NCI-H1694 treated with DMSO at 0.1 percent for 48 hours (cell line): ENCODE measurements at regions not wholly inside any gene's neighbourhood (a gene's known extent, or its start where the extent isn't known, plus 50 kb on each side); places are given as distances from the start of the nearest gene placed in this dataset.
"Not testable (repeated sequence)": the region's sequence is repeated elsewhere in the genome, so short reads cannot be mapped to it uniquely, and the experiment has no call there.

Experiments used
- DNase-seq: peaks from one replicate; lab custom pipeline; 2025; lab: John Stamatoyannopoulos, UW

DNA sequence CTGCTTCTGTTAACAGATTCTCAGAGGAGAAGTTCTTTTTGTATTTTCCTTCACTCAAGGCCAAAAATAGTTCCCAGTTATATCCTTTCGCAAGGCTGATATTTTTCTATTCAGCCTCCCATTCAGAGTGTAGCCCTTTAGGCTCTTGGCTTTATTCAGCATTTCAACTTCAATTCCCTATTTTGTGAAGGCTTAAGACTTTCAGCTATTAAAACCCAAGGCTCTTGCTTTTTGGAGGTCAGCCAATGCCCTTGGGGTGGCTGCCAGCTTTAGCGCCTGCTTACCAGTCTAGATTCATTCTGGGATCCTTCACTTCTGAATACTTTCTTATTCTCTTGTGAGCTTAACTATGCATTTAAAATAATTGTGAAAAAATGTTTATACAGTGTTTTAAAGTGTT is 57.3 kb upstream of the ADGRA3 start:
- DNase-seq: no peak

DNA sequence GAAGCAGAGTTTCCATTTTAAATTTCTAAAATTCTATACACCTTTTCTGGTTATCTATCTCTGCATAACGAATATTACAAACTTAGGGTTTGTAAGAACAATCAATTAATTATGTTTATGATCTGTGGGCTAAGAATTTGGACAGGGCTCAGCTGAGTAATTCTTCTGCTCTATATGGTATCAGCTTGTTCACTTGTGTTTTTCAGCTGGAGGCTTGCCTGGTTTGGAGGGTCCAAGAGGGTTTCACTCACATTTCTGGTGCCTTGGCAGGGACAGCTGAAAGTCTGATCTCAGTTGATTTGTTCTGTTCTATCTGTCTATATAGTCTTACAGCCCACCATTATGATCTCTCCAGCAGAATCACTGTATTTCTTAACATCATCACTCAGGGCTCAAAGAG is 57.8 kb upstream of the ADGRA3 start:
- DNase-seq: no peak

DNA sequence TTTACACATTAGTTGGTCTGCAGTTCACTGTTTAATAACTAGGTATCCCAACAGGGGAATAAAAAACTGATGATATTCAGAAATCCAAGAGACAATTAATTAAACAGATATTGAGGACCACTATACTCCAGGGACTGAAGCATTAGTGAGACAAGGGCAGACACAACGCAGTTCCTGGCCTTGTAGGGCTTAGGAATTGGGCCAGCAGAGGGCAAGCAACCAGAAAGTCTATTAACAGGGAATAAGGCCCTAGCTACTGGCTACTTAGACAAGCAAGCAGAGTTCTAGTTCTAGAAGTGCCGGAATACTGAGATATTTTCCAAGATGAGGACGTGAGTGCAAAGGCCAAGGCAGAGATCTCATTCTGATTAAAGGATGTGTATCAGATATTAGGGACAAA is 58.6 kb upstream of the ADGRA3 start:
- no peak for DNase-seq

DNA sequence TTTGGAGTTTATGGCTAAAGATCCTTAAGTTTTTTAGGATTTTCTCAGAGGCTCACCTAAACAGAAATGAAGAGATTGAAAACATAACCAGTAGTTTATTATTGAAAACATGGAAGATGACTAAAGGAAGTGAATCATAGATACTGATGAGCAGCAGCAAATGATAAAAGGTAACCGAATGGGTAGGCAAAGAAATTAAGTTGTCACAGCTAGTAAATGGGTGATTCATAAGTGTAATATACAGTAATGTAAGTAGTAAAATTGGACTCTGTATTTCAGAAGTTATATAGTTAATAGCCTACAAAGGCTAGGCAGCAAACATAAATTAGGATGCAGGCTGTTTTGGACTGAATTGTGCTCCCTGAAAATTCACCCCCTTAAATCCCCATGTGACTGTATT is 59.0 kb upstream of the ADGRA3 start:
- no peak for DNase-seq

DNA sequence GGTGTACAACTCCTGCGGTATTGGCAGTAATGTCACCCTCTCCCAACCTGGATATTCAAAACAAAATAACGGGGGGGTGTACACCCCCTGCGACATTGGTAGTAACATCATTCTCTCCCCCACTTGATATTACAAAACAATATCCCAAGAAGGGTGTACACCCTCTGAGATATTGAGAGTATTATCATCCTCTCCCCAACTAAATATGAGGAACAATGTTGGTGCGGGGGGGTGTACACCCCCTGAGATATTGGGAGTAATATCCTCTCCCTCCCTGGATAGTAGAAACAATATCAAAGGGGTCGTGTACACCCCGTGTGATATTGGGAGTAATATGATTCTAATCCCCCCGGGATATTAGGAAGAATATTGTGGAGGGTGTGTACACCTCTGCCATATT is 71.4 kb upstream of the ADGRA3 start:
- DNase-seq: no peak

DNA sequence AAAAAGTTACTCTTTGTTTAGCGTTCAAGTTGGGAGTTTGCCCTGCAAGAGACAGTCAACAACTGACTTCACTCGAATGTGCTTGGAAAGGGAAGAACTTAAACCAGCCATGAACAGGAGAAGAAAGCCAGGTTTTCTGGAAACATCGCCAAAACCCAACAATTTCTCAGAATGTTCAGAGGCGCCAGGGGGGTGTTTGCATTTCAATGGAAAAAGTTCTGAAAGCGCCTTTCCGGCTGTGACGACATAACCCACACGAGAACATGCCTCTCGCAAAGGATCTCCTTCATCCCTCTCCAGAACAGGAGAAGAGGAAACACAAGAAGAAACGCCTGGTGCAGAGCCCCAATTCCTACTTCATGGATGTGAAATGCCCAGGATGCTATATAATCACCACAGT is 78.1 kb upstream of the ADGRA3 start:
- DNase-seq: no peak

DNA sequence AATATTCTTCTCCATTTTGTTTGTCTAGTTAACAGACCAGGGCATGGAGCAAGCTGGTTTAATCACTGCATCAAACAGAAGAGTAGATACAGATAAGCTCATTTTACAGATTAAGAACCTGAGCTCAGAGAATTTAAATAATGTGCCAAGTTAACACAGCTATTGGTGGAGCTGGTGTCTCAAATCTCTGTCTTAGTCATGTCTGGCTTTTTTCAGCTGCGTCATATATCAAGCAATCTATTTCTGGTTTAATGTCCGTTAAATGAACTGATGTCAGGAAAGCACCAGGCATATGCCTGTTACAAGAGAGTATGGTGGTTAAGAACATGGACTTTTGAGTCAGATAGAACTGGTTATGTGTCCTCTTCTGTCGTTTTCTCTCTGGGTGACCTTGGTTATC is 79.8 kb upstream of the ADGRA3 start:
- DNase-seq: no peak

DNA sequence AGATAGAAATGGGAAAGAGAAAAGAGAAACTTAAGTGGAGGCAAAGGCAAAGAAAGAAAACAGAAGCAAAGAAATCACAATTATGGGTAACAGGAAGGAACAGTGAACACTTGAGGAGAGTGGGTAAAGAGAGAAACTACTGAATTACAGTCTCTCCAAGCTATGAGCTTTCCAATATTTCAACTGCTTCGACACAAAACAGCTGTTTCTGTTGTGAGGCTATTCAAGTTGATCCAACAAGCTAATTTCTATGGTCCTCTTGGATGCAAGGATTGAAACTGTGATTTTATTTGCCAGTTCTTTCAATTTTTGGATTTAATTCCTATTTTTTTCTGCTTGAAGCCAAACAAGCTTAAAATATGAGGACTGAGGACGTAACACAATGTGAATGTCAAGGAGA is 80.5 kb upstream of the ADGRA3 start:
- no peak for DNase-seq

DNA sequence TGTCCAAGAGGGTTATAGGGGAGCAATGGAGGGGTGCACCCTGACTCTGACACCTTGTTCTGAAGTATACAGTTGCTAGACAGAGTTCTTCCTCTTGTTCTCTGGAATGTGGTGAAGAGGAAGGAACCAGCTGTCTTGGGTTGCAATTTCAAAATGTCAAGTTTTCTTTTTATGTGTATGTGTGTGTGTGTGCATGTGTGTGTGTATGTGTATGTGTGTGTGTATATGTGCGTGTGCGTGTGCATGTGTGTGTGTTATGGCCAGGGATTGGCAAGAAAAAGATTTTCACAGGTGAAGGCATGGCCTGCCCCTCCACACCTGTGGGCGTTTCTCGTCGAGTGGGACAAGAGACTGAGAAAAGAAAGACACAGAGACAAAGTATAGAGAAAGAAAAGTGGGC is 81.6 kb upstream of the ADGRA3 start:
- no peak for DNase-seq

DNA sequence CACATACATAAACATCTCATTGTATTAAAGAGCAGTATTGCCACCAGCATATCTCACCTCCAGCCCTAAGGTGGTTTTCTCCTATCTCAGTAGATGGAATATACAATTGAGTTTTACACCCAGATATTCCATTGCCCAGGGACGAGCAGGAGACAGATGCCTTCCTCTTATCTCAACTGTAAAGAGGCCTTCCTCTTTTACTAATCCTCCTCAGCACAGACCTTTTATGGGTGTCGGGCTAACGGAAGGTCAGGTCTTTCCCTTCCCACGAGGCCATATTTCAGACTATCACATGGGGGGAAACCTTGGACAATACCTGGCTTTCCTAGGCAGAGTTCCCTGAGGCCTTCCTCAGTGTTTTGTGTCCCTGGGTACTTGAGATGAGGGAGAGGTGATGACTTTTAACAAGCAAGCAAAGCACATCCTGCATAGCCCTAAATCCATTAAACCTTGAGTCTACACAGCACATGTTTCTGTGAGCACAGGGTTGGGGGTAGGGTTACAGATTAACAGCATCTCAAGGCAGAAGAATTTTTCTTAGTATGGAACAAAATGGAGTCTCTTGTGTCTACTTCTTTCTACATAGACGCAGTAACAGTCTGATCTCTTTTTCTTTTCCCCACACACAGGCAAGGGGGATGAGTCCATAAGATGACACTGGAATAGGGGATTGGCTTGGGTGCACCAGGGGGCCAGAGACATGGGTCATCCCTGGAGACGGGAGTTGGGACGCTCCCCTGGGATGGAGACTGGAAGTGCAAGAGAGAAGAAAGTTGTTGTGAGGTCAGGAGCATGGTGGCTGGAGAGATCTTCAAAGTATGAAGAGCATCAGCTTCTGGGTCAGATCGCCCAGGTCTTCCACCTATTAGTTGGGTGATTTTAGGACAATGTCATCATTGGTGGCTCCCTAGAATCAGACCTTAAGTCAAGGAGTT is 82.5 kb upstream of the ADGRA3 start:
- not testable (repeated sequence) for DNase-seq

DNA sequence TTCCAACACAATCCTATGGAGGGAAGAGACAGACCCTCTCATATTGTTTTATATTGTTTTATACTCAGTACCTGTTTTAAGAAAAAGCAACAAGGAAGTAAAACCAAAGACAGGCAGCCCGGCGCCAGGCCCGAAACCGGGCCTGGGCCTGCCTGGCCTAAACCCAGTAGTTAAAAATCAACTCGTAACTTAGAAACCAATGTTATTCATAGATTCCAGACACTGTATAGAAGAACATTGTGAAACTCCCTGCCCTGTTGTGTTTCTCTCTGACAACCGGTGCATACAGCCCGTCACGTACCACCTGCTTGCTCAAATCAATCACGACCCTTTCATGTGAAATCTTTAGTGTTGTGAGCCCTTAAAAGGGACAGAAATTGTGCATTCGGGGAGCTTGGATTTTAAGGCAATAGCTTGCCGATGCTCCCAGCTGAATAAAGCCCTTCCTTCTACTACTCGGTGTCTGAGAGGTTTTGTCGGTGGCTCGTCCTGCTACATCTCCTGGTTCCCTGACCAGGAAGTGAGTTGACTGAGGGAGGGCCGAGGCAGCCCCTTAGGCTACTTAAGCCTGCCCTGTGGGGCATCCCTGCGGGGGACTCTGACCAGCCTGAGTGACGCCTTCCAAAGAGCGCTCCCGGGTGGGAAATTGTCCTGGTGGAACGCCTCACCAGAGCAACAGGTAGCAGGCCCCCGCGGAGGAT is 83.5 kb upstream of the ADGRA3 start:
- DNase-seq: not testable (repeated sequence)

DNA sequence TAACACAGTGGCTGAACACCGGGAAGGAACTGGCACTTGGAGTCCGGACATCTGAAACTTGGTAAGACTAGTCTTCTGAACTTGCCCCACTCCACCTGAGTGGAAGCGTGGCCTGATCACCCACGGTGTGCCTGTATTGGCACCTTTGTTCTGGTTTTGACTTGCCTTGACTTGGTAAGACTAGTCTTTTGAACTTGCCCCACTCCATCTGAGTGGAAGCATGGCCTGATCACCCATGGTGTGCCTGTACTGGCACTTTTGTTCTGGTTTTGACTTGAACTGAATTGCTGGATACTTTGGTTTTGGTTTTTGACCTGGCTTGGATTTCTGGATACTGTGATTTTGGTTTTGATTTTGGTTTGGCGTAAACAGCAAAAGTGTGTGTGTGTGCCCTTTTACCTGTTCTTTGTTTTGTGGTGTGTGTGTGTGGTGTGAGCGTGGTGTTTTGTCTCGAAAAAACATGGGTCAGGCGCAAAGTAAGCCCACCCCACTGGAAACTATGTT is 84.1 kb upstream of the ADGRA3 start:
- not testable (repeated sequence) for DNase-seq

DNA sequence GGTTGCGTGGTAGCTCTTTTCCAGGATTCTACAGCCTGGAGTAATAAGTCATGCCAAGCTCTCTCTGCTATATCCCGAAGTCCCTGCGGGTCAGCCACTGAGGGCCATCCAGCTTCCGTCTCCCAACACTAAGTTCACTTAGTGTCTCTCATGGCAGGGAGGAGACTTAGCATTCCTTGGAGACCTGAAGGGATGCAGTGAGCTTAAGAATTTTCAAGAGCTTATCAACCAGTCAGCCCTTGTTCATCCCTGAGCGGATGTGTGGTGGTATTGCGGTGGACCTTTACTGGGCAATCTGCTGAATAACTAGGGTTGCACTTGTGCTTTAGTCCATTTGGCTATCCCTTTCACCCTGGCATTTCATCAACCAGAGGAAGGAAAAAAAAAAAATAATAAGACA is 85.8 kb upstream of the ADGRA3 start:
- DNase-seq: not testable (repeated sequence)

DNA sequence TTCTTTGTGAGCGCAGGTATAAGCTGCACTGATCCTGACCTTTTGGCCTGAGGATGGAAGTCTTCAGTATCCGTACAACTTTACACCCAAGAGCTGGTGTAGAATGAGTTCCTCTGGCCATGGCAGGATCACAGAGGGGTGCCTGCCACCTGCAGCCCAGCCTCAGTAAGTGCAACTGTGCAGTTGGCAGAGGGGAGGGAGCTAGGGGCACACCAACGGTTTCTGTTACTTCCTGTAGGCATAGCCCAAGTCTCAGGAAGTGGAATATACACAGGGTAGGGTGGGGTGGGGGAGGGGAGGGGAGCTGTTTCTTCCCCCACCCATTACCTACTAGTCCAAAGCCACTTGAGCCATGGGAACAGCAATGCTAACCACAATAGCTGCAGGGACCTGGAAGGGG is 85.4 kb upstream of the GBA3 start:
- peak; percentile 3 for DNase-seq

DNA sequence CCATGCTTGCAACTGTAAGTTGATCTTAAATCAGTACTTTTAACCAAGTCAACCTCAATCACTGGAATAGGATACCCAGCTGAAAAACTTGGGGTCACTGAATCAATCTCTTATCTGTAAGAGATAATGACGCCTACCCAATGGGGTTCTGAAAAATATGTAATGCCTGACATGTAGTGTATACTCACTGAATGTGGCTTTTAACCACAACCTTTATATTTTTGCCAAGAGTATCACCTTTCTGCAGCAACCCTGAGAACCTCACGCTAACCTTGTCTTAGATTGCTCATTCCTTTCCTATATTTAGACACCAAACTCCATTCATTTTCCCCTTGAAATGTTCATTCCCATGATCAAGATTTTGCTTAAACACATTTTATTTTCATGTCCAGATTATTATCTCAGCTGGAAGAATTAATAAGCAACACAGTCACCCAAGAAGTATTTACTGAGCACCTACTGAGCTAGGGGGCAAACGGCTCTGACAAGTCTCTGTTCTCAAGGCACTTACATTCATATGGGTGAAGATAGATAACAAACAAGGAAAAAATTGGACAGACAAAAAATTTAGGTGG is 82.7 kb upstream of the GBA3 start:
- DNase-seq: not testable (repeated sequence)

DNA sequence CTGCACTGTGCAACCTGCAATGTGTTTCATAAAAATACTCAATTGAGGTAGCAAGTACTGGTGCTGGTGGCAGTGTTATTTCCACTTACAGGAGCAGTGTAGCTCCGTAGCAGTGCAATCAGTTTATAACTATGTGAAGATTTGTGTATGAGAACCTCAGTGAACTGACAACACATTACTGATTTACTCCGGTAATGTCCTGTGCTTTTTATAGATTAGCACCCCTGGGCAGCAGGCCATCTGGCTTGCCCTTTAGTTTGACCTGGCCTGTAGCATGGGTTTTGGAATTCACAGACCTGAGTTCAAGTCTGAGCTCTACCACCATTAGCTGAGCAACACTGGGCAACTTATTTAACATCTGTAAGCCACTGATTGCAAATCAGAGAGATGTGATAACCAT is 78.6 kb upstream of the GBA3 start:
- DNase-seq: no peak

DNA sequence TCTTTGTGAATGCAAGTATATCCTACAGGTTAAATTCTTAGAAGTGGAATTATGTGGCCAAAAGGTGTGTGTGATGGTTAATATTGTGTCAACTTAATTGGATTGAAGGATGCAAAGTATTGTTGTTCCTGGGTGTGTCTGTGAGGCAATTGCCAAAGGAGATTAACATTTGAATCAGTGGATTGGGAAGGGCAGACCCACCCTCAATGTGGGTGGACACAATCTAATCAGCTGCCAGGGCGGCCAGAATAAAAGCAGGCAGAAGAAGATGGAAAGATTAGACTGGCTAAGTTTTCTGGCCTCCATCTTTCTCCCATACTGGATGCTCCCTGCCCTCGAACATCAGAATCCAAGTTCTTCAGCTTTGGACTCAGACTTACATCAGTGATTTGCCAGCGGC is 76.2 kb upstream of the GBA3 start:
- DNase-seq: no peak

DNA sequence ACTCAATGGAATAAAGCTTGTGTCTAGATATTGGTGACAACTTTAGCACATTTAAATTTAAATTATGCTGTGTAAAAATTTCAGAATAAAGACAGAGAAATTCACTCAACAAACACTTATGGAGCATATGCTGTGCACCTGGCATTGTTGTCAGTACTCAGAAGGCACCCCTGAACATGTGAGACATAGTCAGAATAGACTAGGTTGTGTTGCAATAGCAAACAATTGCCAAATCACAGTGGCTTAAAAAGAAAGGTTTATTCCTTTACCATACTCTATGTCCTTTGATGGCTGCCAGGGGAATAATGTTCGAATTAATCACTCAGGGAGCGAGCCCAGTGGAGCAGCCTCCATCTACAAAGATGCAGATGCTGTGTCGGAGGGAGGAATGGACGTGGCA is 72.6 kb upstream of the GBA3 start:
- not testable (repeated sequence) for DNase-seq

DNA sequence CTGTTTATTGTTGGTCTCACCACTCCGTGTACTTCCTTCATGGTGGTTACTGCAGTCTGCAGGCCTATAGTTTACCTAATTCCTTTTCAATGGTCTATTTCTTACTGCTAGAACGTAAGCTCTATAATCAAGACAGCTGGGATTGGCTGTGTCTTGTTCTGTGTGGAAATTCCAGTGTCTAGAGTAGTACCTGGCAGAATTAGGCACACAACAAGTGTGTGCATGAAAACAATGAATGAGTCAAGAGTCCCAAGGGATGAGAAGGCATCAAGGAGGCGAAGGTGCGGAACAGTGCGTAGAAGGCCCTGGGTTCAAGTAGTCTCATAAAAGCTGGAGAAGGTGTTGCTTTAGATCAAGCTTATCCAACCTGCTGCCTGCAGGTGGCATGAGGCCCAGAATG is 70.8 kb upstream of the GBA3 start:
- DNase-seq: not testable (repeated sequence)

DNA sequence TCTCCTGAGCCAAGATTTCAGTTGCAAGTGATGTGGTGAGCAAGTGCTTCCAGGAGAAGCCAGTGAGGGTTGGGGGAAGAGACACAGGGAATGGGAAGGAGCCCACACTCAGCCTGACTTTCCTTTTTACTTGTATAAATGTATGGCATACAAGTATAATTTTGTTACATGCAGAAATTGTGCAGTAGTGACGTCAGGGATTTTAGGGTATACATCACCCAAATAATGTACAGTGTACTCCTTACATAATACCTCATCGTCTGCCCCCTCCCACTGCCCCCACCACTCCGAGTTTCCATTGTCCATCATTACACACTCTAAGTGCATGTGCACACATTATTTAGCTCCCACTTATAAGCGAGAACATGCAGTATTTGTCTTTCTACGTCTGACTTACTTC is 68.7 kb upstream of the GBA3 start:
- DNase-seq: not testable (repeated sequence)

DNA sequence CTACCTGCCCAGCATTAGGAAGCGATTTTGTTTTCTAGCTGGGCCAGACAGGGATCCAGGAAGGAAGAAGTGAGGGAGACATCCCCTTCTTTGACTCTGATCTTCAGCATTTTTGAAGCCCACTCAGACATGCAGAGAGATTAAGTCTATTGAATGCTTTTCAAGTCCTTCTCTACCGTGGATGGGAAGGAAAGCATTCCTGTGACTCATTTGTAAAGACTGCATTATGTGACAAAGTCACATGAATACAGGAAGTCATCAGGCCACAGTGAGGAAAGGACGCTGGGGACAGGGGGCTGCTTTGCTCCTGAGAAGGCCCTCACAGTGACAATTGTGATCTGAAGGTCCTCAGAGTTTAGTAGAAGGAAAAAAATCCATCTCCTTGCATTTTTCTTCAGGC is 67.4 kb upstream of the GBA3 start:
- no peak for DNase-seq

DNA sequence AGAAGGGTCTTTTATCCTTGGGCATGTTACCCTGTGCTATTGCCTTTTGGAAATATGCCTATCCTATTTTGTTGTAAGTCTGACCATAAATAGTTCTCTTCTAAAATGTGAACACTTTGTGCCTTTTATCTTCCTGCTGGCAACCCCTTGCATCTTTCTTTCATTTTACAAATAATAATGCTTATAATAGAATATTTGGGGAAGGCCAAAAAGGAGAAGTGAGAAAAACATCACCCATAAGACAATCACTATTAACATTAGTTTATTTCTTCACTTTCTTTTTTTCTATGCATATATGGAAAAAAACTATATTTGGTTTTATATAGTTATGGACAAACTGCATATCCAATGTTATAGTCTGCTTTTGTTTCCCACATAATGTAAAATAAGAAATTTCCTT is 64.9 kb upstream of the GBA3 start:
- DNase-seq: not testable (repeated sequence)
